IMR-90 (cell line): ENCODE measurements at regions not wholly inside any gene's neighbourhood (a gene's known extent, or its start where the extent isn't known, plus 50 kb on each side); places are given as distances from the start of the nearest gene placed in this dataset.

Source experiments
- ATAC-seq: fragments of 200-7000 bp; cut with Tn5 transposase; 2 replicates; pipeline ENCODE4 v1.9.1; 2020; ENCODE audit warnings: low read depth, mild to moderate bottlenecking, moderate library complexity
- BruUV-seq: library from RNA; stranded (reverse); fragments of 400-500 nt; replicated peaks from 2 replicates; lab custom pipeline; 2021; lab: Mats Ljungman, UMichigan
- CTCF ChIA-PET: fragments of 300-600 bp; formaldehyde crosslinking; extraction: SDS; loops from one replicate; lab custom pipeline; 2021; ENCODE audit warnings: antibody characterized with exemption; lab: Yijun Ruan, JAX
- POLR2A ChIA-PET: fragments of 300-600 bp; sonication (Branson Sonifier 250); formaldehyde crosslinking; loops from one replicate; lab custom pipeline; 2022; ENCODE audit warnings: antibody characterized with exemption; ENCODE audit not compliant: unreplicated experiment; lab: Charles Lee
- DNase-seq: peaks from one replicate; pipeline ENCODE4 v3.0.0; 2013
- H2AFZ ChIP-seq: replicated peaks from 2 replicates; pipeline ENCODE3; 2013; ENCODE audit warnings: low read length, mild to moderate bottlenecking; ENCODE audit not compliant: poor library complexity
- H2AK5ac ChIP-seq: 2 replicates; pipeline ENCODE4 v1.6.1; 2013; ENCODE audit warnings: low read depth, low read length, inconsistent platforms
- H2AK9ac ChIP-seq: replicated peaks from 2 replicates; pipeline ENCODE3; 2013; ENCODE audit warnings: mild to moderate bottlenecking, low read depth, low read length, moderate library complexity; ENCODE audit not compliant: poor library complexity
- H2BK120ac ChIP-seq: 2 replicates; pipeline ENCODE4 v1.6.1; 2013; ENCODE audit warnings: low read depth, low read length, inconsistent platforms
- H2BK15ac ChIP-seq: 3 replicates; pipeline ENCODE4 v1.6.1; 2013; ENCODE audit warnings: low read depth, low read length, inconsistent platforms
- H2BK20ac ChIP-seq: 2 replicates; pipeline ENCODE4 v1.6.1; 2013; ENCODE audit warnings: low read depth, mild to moderate bottlenecking, inconsistent platforms, low read length, moderate library complexity
- H2BK5ac ChIP-seq: 2 replicates; pipeline ENCODE4 v1.6.1; 2013; ENCODE audit warnings: mild to moderate bottlenecking, low read depth, low read length, inconsistent platforms; ENCODE audit not compliant: poor library complexity, severe bottlenecking
- H3K14ac ChIP-seq: replicated peaks from 2 replicates; pipeline ENCODE4 v1.6.1; 2013; ENCODE audit warnings: low read depth, low read length, inconsistent platforms
- H3K18ac ChIP-seq: 2 replicates; pipeline ENCODE4 v1.6.1; 2013; ENCODE audit warnings: low read depth, low read length, control low read depth
- H3K23ac ChIP-seq: 2 replicates; pipeline ENCODE4 v1.6.1; 2013; ENCODE audit warnings: low read depth, low read length, inconsistent platforms
- H3K27ac ChIP-seq: 2 replicates; pipeline ENCODE4 v1.5.1; 2013; ENCODE audit warnings: mild to moderate bottlenecking, control low read depth, low read length; ENCODE audit not compliant: insufficient read depth
- H3K27me3 ChIP-seq: 2 replicates; pipeline ENCODE4 v1.6.1; 2013; ENCODE audit warnings: low read length; ENCODE audit not compliant: control insufficient read depth, insufficient read depth
- H3K36me3 ChIP-seq: 2 replicates; pipeline ENCODE4 v1.6.1; 2013; ENCODE audit warnings: low read length, mixed read lengths; ENCODE audit not compliant: control insufficient read depth, insufficient read depth
- H3K4ac ChIP-seq: 2 replicates; pipeline ENCODE4 v1.6.1; 2013; ENCODE audit warnings: low read depth, low read length, inconsistent platforms
- H3K4me1 ChIP-seq: 2 replicates; pipeline ENCODE4 v1.6.1; 2013; ENCODE audit warnings: low read length, mixed read lengths; ENCODE audit not compliant: control insufficient read depth, insufficient read depth
- H3K4me2 ChIP-seq: 2 replicates; pipeline ENCODE4 v1.6.1; 2013; ENCODE audit warnings: low read depth, mild to moderate bottlenecking, control low read depth, low read length, moderate library complexity
- H3K4me3 ChIP-seq: 2 replicates; pipeline ENCODE4 v1.5.1; 2013; ENCODE audit warnings: low read depth, mild to moderate bottlenecking, control low read depth, low read length, moderate library complexity; ENCODE audit not compliant: insufficient read depth
- H3K56ac ChIP-seq: 2 replicates; pipeline ENCODE4 v1.6.1; 2013; ENCODE audit warnings: low read length, inconsistent platforms; ENCODE audit not compliant: insufficient read depth; ENCODE audit errors: extremely low read depth
- H3K79me1 ChIP-seq, 2 experiments: 2 replicates each; pipeline ENCODE4 v1.6.1; 2013; ENCODE audit warnings: low read length in 2 of 2, inconsistent platforms in 1 of 2, low read depth in 1 of 2
- H3K9ac ChIP-seq: 2 replicates; pipeline ENCODE4 v1.6.1; 2013; ENCODE audit warnings: low read depth, low read length, control low read depth
- H3K9me1 ChIP-seq: 2 replicates; pipeline ENCODE4 v1.6.1; 2013; ENCODE audit warnings: low read length, inconsistent platforms; ENCODE audit not compliant: insufficient read depth
- H3K9me3 ChIP-seq: 2 replicates; pipeline ENCODE4 v1.6.1; 2013; ENCODE audit warnings: low read length; ENCODE audit not compliant: control insufficient read depth, insufficient read depth
- H4K20me1 ChIP-seq: 2 replicates; pipeline ENCODE4 v1.6.1; 2013; ENCODE audit warnings: low read length, inconsistent platforms; ENCODE audit not compliant: insufficient read depth
- H4K5ac ChIP-seq: 2 replicates; pipeline ENCODE4 v1.6.1; 2013; ENCODE audit warnings: mild to moderate bottlenecking, low read depth, low read length, control low read depth
- H4K8ac ChIP-seq, 2 experiments: 2 replicates each; pipeline ENCODE4 v1.6.1; 2013; ENCODE audit warnings: low read depth in 2 of 2, low read length in 2 of 2, control low read depth in 1 of 2, inconsistent platforms in 1 of 2
- H4K91ac ChIP-seq: 2 replicates; pipeline ENCODE4 v1.6.1; 2013; ENCODE audit warnings: low read depth, low read length, inconsistent platforms; ENCODE audit not compliant: insufficient read depth
- BHLHE40 ChIP-seq: fragments of 150-350 bp; IDR thresholded peaks from 2 replicates; pipeline ENCODE4 v1.6.1; 2016; ENCODE audit warnings: mild to moderate bottlenecking, low read depth, low read length
- CEBPB ChIP-seq: IDR thresholded peaks from 2 replicates; pipeline ENCODE4 v1.6.1; 2012; ENCODE audit warnings: low read depth, low read length, improper control_type of control experiment
- CHD1 ChIP-seq: IDR thresholded peaks from 2 replicates; pipeline ENCODE4 v1.6.1; 2012; ENCODE audit warnings: low read depth, low read length, improper control_type of control experiment
- CTCF ChIP-seq: conservative IDR thresholded peaks from 2 replicates; pipeline ENCODE4 v1.5.1; 2012; ENCODE audit warnings: mild to moderate bottlenecking, low read depth, low read length, improper control_type of control experiment
- ELK1 ChIP-seq: fragments of 150-350 bp; IDR thresholded peaks from 2 replicates; pipeline ENCODE4 v1.6.1; 2016; ENCODE audit warnings: low read depth, mild to moderate bottlenecking, low read length, moderate library complexity, borderline replicate concordance
- FOS ChIP-seq: fragments of 150-350 bp; IDR thresholded peaks from 2 replicates; pipeline ENCODE4 v1.6.1; 2016; ENCODE audit warnings: low read depth, low read length
- MAFK ChIP-seq: IDR thresholded peaks from 2 replicates; pipeline ENCODE4 v1.6.1; 2012; ENCODE audit warnings: low read depth, low read length, improper control_type of control experiment
- MAZ ChIP-seq: IDR thresholded peaks from 2 replicates; pipeline ENCODE4 v1.6.1; 2012; ENCODE audit warnings: low read depth, mild to moderate bottlenecking, low read length, improper control_type of control experiment, moderate library complexity, borderline replicate concordance
- MXI1 ChIP-seq: IDR thresholded peaks from 2 replicates; pipeline ENCODE4 v1.6.1; 2012; ENCODE audit warnings: low read depth, mild to moderate bottlenecking, low read length, moderate library complexity, borderline replicate concordance
- NFE2L2 ChIP-seq: fragments of 150-350 bp; IDR thresholded peaks from 2 replicates; pipeline ENCODE4 v1.6.1; 2016; ENCODE audit warnings: low read depth, mild to moderate bottlenecking, low read length
- POLR2A ChIP-seq: IDR thresholded peaks from 2 replicates; pipeline ENCODE4 v1.6.1; 2012; ENCODE audit warnings: mild to moderate bottlenecking, low read depth, low read length
- RAD21 ChIP-seq: IDR thresholded peaks from 2 replicates; pipeline ENCODE4 v1.6.1; 2012; ENCODE audit warnings: low read length, improper control_type of control experiment
- RCOR1 ChIP-seq: IDR thresholded peaks from 2 replicates; pipeline ENCODE4 v1.6.1; 2012; ENCODE audit warnings: mild to moderate bottlenecking, low read length, improper control_type of control experiment; ENCODE audit not compliant: insufficient replicate concordance
- RFX5 ChIP-seq: IDR thresholded peaks from 2 replicates; pipeline ENCODE4 v1.8.0; 2012; ENCODE audit warnings: low read depth, mild to moderate bottlenecking, low read length, moderate library complexity
- SMC3 ChIP-seq: fragments of 150-350 bp; IDR thresholded peaks from 2 replicates; pipeline ENCODE4 v1.6.1; 2016; ENCODE audit warnings: low read depth, mild to moderate bottlenecking, antibody characterized with exemption, low read length, moderate library complexity
- USF2 ChIP-seq: fragments of 150-350 bp; IDR thresholded peaks from 2 replicates; pipeline ENCODE4 v1.6.1; 2017; ENCODE audit warnings: mild to moderate bottlenecking, antibody characterized with exemption, low read length, low read depth
- WGBS, 2 experiments: methylation state at CpG; one replicate each; pipeline versions ENCODE4 v1.1.5 to v1.1.7; 2013; ENCODE audit warnings: missing lambda C conversion rate in 2 of 2; ENCODE audit not compliant: insufficient read length in 1 of 2; ENCODE audit errors: extremely low coverage in 2 of 2; 5-methylcytosine and 5-hydroxymethylcytosine counted together
- dilution Hi-C: fragments of 300-500 bp; cut with HindIII; formaldehyde crosslinking; loops from one replicate; pipeline ENCODE4 v1.14.3; 2018; ENCODE audit warnings: low sequenced_read_pairs; ENCODE audit not compliant: unreplicated experiment
- in situ Hi-C: fragments of 300-500 bp; cut with MboI; formaldehyde crosslinking; loops from 3 replicates; pipeline ENCODE4 v1.14.3; 2019; ENCODE audit warnings: low sequenced_read_pairs, inconsistent platforms, mixed read lengths
- intact Hi-C: fragments of 100-400 bp; cut with micrococcal nuclease; formaldehyde crosslinking; loops from 2 replicates; pipeline ENCODE4 v1.10.0; 2022

- Histone ChIP-seq H3K9ac (no peak overlapping the region), H4K5ac (no peak overlapping the region), H3K36me3 (no peaks in the 10 kb centered on the region), H2BK20ac (no peak overlapping the region), H2AK5ac (no peak overlapping the region), H2BK15ac (no peak overlapping the region), H2AK9ac (no peak overlapping the region), H3K27me3 (no peaks in the 10 kb centered on the region), H3K4me1 (no peaks in the 10 kb centered on the region), H2AFZ (no peak overlapping the region), H4K20me1 (no peaks in the 10 kb centered on the region), H3K4me2 (no peak overlapping the region), H3K56ac (no peak overlapping the region), H2BK120ac (no peak overlapping the region), H3K14ac (no peak overlapping the region), H2BK5ac (no peak overlapping the region), H3K9me1 (no peaks in the 10 kb centered on the region), H4K91ac (no peak overlapping the region), H3K9me3 (no peaks in the 10 kb centered on the region), H3K4ac (no peak overlapping the region), H3K4me3 (no peak overlapping the region), H3K23ac (no peak overlapping the region), H3K18ac (no peak overlapping the region), H4K8ac (no peak overlapping the region), H3K27ac (no peak overlapping the region), H3K79me1 (no peaks in the 10 kb centered on the region)
- POLR2A ChIA-PET, result no interaction called here
- DNase-seq (no peak), ATAC-seq (no peak)
- dilution Hi-C loops, result no loop called here
- intact Hi-C loops, result no loop called here
- WGBS, 2 experiments, result no CpG with 5 or more reads among the region's 5 CpGs
- BruUV-seq, result no TSS peak
- in situ Hi-C loops, result no loop called here
- no peak for TF ChIP-seq MAZ
- TF ChIP-seq RFX5, result no peak
- no peak for TF ChIP-seq FOS
- TF ChIP-seq POLR2A, result no peak
- TF ChIP-seq SMC3, result no peak
- no peak for TF ChIP-seq MXI1
- no peak for TF ChIP-seq CTCF
- TF ChIP-seq BHLHE40, result no peak
- no peak for TF ChIP-seq MAFK
- TF ChIP-seq RCOR1, result no peak
- TF ChIP-seq RAD21, result no peak
- TF ChIP-seq CHD1, result no peak
- no peak for TF ChIP-seq NFE2L2
- TF ChIP-seq USF2, result no peak
- no peak for TF ChIP-seq ELK1
- no peak for TF ChIP-seq CEBPB
- CTCF ChIA-PET, result interaction anchor here (0.6 to 1.0 kb wide), 2 partner anchors 10 to 15 kb away, joined by 3 read pairs; no protein-coding TSS in a partner anchor
Measured at GRCh38 chr21:16285605-16286126, 555.9 kb downstream of the USP25 start.
